ENCODE measurements at regions not wholly inside any gene's neighbourhood (a gene's known extent, or its start where the extent isn't known, plus 50 kb on each side); places are given as distances from the start of the nearest gene placed in this dataset.
"Not testable (repeated sequence)": the region's sequence is repeated elsewhere in the genome, so short reads cannot be mapped to it uniquely, and the experiment has no call there.

GRCh38 chr13:75959861-75960481 lies 323.8 kb downstream of the LMO7 start:
- Histone ChIP-seq H3K36me3 (no peaks in the 10 kb centered on the region), H3K27me3 (no peaks in the 10 kb centered on the region), H3K9me3 (no peaks in the 10 kb centered on the region), H3K27ac (no peak overlapping the region), H3K4me1 (ENCODE audit: insufficient read depth) (no peaks in the 10 kb centered on the region), H3K4me3 (no peak overlapping the region)
- intact Hi-C loops (cut with DNase I), result no loop called here
- 59 to 63% (median 61%) methylated on average over 3 of the region's 3 CpGs for WGBS, 3 donors
- no peak for DNase-seq
- TF ChIP-seq POLR2A (IDR thresholded peaks at IDR 0.05) (no peak), EP300 (IDR thresholded peaks at IDR 0.05) (no peak)

- H3K9me3 ChIP-seq; H3K4me1 ChIP-seq (ENCODE audit: insufficient read depth); DNase-seq; intact Hi-C loops (cut with DNase I); H3K4me3 ChIP-seq; H3K27ac ChIP-seq; H3K36me3 ChIP-seq; H3K27me3 ChIP-seq: not testable (repeated sequence)
- WGBS, 3 donors, result 57 to 67% (median 57%) methylated on average over 2 of the region's 2 CpGs
Observed at GRCh38 chr13:75953589-75953988, 317.5 kb downstream of the LMO7 start.

GRCh38 chr13:75947448-75947847 lies 311.3 kb downstream of the LMO7 start:
- no peak for DNase-seq
- Histone ChIP-seq H3K36me3 (no peaks in the 10 kb centered on the region), H3K27me3 (no peaks in the 10 kb centered on the region), H3K4me3 (no peak overlapping the region), H3K9me3 (no peaks in the 10 kb centered on the region), H3K27ac (no peak overlapping the region), H3K4me1 (ENCODE audit: insufficient read depth) (no peaks in the 10 kb centered on the region)
- WGBS, 3 donors, result 88 to 91% (median 89%) methylated on average over 2 of the region's 2 CpGs
- TF ChIP-seq CTCF (IDR thresholded peaks at IDR 0.05), result no peak
- no peak for TF ChIP-seq POLR2A (IDR thresholded peaks at IDR 0.05)
- no peak for TF ChIP-seq EP300 (IDR thresholded peaks at IDR 0.05)
- intact Hi-C loops (cut with DNase I), result no loop called here

- intact Hi-C loops (cut with DNase I), result no loop called here
Observed at GRCh38 chr13:75946536-75947284, 310.6 kb downstream of the LMO7 start.

GRCh38 chr13:75945841-75946482 lies 309.8 kb downstream of the LMO7 start:
- WGBS, 3 donors, result 81 to 91% (median 87%) methylated on average over 3 of the region's 3 CpGs
- Histone ChIP-seq H3K9me3 (no peaks in the 10 kb centered on the region), H3K36me3 (no peaks in the 10 kb centered on the region), H3K4me3 (no peak overlapping the region), H3K27ac (no peak overlapping the region), H3K27me3 (no peaks in the 10 kb centered on the region), H3K4me1 (ENCODE audit: insufficient read depth) (no peaks in the 10 kb centered on the region)
- DNase-seq, result no peak
- TF ChIP-seq EP300 (IDR thresholded peaks at IDR 0.05), result no peak
- no peak for TF ChIP-seq POLR2A (IDR thresholded peaks at IDR 0.05)
- no peak for TF ChIP-seq CTCF (IDR thresholded peaks at IDR 0.05)
- intact Hi-C loops (cut with DNase I), result no loop called here

More at GRCh38 chr13:75946536-75947284, 310.6 kb downstream of the LMO7 start:
- Histone ChIP-seq H3K4me1 (ENCODE audit: insufficient read depth) (no peaks in the 10 kb centered on the region), H3K27ac (no peak overlapping the region), H3K4me3 (no peak overlapping the region), H3K9me3 (no peaks in the 10 kb centered on the region), H3K27me3 (no peaks in the 10 kb centered on the region), H3K36me3 (no peaks in the 10 kb centered on the region)
- DNase-seq, result no peak
- no peak for TF ChIP-seq CTCF (IDR thresholded peaks at IDR 0.05)
- TF ChIP-seq POLR2A (IDR thresholded peaks at IDR 0.05), result no peak
- TF ChIP-seq EP300 (IDR thresholded peaks at IDR 0.05), result no peak
- 41 to 57% (median 45%) methylated on average over 4 of the region's 4 CpGs for WGBS, 3 donors

Data from ovary (tissue), 7 donors.